Activated effector memory CD4-positive, alpha-beta T cell treated with Interleukin-2 at 50 U/mL for 16 hours (primary cell): ENCODE measurements at regions not wholly inside any gene's neighbourhood (a gene's known extent, or its start where the extent isn't known, plus 50 kb on each side); places are given as distances from the start of the nearest gene placed in this dataset.

ENCODE experiments used
- DNase-seq: peaks from one replicate; pipeline ENCODE4 v3.0.0-alpha.2; 2020

DNA sequence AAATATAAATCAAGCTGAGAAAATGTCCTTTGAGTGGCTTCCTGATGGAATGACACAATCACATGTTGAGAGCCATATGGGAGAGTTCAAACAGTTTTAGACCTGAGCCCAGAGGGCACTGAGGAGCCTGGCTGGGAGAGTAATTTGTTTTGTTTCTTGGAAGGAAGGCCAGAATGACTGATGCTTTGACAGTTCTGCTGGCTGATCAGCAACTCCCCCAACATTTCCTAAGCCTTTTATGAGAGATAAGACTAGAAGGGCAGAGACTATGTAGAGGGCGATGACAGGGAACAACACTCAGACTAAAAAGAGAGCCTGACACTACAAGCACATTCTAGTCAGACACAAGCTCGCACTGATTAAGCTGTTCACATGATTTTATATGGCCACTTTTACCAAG, 169.2 kb downstream of the COX7C start:
- no peak for DNase-seq

DNA sequence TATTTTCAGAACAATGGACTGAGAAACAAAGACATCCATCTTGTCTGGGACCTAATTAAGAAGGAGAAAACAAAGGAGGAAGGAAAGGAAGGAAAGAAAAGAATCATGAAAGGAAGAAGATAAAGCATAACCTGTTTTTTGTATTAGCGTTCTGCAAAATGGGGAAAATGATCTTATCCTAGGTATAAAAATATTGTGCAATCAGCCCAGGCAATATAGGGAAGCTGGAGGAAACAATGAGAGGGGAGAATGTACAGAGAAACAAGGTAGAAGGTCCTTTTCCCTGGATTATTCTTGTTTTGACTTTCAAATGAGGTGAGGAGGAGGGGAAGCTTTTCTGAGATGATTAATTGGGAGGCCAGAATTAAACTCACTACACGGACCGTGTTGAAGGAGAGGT, 177.9 kb downstream of the COX7C start:
- no peak for DNase-seq

DNA sequence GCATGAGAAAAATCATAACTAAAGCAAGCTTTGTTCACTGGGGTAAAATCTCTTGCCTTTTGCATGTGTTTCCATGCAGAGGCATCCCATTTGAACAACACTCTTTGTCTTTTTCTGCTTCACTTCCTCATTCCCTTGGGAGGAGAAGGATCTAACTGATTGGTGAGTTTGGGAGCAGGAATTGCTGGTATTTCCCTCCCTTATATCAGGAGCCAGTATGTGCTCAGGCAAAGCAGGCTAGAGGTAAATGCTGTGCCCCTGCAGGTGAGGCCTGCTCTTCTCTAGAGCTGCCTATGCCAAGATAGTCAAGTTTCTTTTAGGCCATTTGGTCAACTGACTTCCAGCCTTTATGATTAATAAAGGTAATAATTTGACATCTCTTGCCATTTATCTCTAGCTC, 179.9 kb downstream of the COX7C start:
- DNase-seq, result no peak

DNA sequence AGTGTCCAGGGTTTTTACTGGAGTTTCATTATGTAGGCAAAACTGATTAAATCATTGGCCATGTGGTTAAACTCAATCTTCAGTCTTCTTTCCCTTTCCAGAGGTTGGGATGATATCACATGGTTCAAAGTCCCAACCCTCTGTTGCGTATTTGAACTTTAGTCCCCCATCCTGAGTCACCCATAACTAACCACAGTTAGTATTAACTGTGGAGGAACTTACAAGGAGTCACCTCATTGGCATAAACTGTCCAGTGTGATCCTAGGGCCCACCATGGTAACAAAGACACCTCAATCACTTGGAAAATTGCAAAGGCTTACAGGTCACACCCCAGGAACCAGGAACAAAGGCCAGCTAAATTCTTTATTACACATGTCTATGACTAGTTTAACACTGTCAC, 188.5 kb downstream of the COX7C start:
- no peak for DNase-seq

DNA sequence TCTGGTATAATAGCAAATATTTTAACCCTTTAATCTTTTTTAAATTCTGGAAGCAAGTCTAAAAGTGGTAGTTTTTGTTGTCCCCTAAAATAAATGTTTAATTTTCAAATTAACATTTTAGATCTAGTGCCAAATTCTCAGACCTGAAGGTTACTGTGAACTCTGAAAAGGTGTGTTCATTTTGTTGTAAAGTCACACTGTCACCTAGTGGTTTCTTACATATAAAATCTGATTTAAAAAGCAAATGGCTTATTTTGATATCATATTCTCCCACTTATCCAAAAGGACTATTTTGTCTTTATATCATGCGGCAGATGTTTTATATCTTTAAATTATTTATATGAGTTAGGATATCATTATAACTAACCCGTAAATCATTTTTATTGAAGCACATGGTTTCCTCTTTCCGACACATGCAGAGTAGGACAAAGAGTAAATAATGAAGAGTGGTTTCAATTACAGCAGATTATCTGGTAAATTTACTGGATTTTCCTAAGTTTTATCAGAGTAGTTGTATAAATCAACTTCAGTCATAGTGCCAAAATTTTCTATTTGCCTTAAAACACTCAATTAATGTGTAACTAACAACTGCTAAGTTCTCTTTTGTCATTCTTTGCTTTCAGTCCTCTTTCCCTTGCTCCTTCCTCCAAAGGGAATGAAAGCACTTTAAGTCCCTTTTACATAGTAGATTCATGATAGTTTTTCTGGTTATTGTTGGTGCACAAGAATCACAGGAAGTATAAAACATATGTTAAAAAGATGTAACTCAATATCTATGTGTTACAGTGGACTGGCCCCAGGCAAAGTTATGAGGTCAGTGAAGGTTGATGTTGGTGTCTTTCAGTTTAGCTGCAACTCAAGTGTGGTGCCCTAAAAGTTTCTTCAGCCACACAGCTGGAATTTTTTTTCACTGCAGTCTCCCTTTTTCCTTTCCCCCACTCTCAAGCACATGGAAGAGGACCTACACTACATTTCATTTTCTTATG, 189.6 kb downstream of the COX7C start:
- no peak for DNase-seq

DNA sequence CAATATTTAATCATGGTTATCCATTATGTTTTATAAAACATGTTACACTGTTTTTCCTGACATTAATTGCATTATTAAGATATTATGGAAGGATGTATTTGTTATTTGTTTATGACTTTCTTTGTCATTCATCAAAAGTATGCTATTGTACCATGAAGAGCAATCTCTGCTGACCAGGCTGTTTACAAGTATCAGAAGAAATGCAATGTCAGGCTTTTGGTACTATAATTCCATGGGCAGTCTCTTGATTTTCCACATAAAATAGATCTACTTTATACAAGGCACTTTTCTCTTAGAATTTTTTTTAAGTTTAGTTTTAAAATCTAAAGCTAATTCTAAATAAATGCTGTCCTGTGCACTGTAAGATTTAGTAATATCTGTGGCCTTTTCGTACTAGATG, 196.6 kb downstream of the COX7C start:
- no peak for DNase-seq

DNA sequence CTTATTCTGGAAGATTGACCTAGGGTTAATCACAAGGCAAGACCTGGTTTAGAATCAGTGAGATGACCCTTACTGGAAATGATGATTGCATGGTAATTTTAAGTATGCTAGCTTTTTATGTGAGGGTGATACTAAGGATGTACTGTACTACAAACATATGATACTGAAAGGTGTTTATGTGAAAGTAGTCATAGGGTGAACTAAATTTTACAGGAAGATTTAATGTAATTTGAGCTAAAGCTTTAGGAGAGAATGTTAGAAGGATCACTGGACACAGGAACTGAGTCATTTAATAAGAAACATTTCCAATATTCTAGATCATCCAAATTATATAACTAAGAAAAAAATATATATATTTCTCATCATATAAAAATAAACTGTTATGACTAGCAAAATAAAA, 197.2 kb downstream of the COX7C start:
- DNase-seq, result no peak

DNA sequence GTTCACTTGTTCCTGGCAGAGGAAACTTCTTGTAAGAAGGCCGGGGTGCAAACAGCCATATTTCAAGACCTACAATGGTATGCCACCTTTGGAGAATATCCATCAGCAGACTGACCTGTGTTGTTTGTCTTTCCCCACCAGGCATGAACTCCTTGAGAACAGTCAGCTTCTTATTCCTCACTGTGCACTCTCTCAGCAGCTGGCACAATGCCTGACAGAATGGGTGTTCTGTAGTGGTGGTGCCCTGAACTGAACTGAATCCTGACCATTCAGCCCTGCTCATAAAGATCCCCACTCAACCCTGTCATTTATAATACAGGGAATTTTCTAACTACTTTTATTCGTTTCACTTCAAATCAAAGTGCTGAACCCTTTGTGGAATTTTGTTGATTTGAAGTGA, 206.9 kb downstream of the COX7C start:
- no peak for DNase-seq

DNA sequence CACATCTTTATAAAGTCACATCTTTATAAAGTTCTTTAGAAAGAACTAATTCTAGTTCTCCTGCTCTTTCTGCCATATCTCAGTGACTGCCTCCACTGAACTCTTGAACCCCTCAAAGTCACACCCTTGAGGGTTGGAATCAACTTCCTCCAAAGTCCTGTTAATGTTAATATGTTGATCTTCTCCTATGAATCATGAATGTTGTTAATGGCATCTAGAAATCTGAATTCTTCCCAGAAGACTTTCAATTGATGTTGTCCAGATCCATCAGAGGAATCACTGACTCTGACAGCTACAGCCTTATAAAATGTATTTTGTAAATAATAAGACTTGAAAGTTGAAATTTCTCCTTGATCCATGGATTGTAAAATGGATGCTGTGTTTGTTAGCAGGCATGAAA, 213.4 kb downstream of the COX7C start:
- no peak for DNase-seq

DNA sequence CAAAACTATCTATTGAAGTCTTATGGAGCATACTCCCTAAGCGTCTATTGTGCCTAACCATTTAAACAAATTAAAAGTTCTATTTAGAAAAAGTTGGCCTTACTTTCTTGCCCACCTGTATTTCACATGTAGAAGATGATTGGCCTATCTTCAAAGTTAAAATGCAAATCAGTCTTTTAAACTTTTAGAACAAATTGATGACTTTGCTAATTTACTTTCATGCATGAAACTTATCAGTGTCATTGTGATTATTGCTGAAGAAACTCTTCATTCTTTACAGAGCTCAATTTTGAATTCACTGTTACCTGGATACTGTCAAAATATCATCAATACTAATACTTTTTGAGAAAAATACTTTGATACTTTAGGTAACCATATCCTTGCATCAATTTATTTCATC, 216.1 kb downstream of the COX7C start:
- no peak for DNase-seq

DNA sequence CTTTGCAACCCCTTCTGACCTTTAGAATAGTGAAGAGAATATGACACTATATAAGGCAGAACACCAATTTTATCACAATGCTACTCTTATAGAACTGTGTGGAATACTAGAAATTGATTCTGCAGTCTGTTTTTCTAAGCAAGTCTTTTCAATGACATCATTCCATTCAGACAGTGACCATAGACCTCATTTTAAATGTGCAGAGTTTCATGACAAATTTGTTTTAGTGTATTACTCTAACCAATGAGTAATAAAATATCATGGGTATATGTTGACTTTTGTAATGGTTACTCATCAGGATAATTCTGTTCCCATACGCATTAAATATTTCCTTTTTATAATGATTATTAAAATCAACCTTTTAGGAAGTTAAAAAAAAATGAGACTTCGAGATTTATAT, 219.9 kb downstream of the COX7C start:
- DNase-seq, result no peak

DNA sequence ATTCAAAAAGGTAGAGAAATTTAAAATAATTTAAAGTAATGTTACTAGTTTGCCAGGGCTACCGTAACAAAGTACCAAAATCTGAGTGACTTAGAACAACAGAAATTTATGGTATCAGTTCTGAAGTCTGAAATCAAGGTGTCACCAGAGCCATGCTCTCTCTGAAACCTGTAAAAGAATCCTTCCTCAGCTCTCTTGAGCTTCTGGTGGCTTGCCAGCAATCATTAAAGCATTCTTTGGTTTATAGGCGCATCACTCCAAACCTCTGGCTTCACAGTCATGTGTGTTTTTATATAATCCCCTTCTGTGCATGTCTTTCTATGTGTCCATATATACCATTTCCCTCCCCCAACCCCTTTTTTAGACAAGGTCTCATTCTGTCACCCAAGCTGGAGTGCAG, 220.3 kb downstream of the COX7C start:
- DNase-seq, result no peak

DNA sequence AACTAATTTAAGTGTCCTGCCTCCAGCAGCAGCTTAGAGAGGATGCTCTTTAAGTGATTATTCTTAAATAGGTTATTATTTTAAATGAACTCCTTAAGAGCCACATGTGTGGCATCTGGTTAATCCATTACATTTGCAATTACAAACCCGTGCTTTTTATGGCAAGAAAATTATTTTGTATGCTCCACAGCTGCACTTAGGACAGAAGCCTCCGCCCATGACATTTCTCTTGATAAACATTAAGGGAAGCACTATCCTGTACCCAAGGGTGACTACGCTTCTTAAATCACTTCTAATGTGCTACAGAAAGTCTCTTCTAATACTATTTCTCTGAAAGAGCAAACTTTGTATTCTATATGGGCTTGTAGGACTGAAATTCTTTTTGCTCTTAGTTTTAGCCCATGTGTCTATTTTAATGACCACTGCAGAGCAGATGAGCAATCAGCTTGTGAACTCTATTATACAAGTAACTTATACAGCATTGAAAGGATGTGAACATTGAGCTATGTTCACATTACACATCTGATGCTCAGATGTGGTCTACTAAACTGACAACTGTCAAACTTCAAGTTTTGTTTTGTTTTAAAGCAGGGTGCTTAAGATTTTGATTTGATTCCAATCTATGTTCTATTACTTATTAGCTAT, 223.4 kb downstream of the COX7C start:
- no peak for DNase-seq

DNA sequence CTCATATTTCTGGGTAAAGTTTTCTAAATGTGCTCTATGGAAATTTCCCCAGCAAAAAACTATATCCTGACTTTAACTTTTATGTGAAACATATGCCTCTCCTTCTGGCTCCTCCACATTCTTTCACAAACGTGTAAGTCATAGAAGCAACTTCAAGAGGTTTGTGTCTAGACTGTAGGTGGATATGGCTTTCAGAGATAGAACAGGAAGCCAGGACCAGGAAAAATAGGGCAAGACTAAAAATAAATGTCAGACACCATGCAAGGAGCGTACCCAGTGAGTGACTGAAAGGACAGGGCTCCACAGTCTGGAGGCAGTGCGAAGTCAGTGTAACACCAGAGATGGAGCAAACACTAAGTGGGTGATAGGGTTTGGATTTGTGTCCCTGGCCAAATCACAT, 240.7 kb downstream of the COX7C start:
- DNase-seq, result no peak

DNA sequence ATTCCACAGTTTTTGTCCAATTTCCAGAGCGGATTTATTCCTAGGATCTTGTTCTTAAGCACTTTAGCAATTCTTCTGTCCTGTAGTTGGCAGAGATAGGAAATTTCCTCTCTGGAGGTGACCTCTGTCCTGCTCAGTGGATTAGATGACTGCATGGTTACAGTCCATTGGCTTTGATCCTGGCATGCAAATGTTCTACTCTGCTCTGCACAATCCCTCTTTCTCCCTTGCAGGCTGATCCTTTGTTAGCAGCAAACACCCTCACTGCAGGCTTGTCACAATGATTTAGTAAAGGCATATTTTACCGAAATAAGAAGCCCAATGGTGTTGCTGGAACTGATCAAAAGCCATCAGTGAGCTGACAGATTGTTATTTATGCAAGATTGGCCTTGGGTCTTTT, 243.8 kb downstream of the COX7C start:
- DNase-seq, result no peak

DNA sequence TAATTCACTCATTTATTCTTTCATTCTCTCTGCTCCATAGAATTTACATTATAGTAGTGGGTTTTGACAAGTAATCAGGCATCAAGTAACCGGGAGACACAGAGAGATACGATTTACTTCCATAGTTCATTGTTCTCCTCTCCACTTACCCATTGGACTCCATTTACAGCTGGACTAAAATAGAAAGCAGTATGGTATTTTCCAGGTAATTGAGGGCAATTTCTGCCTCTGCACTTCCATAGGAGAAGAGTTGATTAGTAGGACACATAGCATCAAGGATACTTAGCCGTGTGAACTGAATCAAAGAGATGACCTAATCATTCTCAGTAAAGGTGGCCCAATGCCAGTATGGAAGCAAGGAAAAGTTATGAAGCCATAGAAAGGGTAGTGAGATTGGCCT, 244.4 kb downstream of the COX7C start:
- DNase-seq, result no peak

DNA sequence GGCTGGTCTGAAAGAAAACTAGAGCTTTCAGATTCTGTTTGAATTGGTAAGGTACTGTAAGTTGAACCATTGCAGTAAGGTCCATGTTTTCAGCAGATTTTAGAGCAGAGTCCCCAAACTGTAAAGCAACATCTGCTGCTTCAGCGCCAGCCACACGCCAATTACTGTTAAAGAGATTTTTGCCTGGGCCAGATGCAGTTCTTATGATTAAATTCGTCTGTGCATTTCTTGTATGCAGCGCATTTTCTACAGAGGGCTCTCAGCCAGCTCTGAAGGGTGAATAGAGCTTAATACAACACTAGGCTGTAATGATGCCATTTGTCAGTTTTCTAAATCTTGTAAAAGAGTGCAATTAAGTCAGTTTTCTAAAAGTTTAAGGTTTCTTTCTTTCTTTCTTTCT, 246.3 kb downstream of the COX7C start:
- DNase-seq, result no peak

DNA sequence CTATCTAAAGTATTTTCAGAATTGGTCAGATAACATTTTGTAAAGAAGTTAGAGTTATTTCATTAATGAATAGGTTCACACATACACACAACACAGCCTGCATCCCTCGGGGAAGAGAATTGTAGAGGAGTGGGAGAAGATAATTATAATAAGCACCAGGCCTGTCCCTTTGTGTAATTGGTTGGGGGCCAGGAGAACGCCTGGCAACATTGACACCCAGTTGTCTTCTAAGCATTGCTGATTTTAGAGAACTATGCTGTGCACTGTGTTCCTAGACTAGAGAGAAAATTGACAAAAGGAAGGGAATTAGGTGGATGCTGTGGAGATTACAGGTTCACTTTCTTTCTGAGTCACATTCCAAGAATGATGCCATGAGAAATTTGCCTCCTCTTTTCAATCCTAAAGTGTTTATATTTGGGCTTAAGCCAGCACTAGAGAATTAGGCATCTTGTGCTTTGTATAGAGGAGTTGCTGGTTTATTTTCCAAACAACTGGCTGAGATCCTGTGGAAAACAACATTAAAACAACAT, 247.6 kb downstream of the COX7C start:
- no peak for DNase-seq

DNA sequence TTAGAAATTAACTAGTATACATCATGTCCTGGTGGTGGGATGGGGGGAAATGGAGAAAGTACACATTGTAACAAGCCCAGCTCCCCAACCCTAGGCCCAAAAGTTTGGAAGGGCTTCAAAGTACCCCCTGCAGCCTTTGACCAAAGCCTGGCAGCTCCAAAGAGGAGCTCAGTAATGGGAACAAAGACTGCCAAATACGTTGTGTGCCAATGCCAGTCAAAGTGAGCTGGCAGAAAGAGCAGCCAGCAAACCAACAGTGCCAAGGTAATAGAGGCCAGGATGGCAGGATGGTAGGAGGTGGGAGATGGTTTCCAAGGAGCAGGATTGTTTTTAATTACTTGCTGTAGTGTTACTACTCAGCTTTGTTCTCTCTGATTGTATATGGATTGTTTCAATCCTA, 248.3 kb downstream of the COX7C start:
- no peak for DNase-seq

DNA sequence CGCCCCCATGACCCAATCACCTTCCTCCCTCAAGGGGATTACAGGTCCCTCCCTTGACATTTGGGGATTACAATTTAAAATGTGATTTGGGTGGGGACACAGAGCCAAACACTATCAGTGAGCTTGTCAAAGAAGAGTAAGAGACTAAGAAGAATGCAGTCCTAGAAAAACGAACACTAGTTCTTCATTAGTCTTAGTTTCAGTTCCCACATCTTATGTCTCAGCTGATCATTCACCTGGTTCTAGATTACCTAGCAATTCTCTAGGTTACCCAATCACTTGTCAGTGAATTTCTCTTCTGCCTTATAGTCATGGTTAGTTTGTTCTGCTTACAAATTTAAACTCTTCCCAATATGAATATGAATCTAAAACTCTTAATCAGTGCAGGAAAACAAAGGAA, 251.5 kb downstream of the COX7C start:
- DNase-seq, result no peak

DNA sequence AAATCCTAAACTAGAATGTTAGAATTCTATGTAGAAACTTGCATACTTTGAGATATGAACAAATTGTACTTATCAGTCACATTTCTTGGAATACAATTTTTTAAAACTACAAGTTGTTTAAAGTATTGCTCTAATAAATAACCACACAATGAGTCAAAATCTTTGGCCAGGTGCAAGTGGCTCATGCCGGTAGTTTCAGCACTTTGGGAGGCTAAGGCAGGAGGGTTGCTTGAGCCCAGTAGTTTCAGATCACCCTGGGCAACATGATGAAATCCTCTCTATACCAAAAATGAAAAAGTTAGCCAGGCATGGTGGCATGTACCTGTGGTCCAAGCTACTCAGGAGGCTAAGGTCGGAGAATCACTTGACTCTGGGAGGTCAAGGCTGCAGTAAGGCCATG, 257.8 kb downstream of the COX7C start:
- no peak for DNase-seq

DNA sequence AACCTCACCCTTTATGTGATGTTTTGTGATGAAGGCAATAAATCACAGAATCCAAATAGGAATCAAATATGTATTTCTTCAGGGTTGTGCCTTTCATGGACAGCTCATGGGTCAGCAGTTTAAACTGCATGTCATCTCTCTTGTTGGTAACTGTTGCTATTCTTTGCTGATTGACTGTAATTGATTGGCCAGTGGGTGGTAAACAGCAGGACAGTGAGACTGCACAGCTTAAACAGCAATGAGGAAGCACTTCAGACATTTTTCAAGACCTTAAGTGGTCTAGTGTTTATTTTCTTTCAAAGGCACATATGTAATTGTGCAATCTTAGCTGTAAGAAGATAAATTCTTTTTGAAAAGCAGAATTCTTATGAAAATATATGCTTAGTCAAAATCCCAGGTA, 260.5 kb downstream of the COX7C start:
- no peak for DNase-seq

DNA sequence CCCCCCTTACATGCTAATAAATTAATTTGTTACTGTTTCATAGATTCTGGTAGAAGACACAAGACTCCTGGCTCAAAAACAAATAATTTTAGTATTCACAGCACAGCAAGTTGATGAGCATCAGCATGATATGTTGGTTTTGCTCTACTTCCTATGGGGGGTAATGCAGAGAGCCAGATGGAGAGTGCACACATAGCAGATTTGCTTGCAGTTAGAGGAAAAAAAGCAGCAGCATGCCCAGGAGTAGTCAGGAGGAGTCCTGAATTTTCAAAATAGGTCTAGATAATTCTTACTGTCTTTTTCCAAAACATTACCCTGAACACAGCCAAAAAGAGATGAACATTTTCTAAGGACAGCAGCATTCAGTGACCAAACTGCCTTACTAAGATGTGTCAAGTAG, 261.3 kb downstream of the COX7C start:
- no peak for DNase-seq

DNA sequence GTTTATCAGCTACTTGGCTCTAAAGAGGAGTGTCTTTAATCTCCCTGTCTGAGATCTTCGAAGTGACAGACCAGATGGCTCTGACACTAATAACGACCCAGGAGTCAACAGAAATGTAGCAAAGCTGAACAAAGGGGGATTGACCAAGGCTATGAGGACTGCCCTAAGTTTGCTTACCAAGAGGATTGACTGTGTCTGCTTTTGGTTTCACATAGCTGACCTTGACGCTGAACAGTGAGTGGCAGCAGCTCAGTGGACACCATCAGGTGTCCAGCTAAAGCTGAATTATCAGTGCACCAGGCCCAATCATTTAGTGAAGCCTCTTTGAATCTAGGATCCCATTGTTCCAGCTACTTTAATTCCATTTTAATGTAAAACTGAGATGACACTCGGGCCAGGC, 262.6 kb downstream of the COX7C start:
- no peak for DNase-seq
